ENCODE measurements at regions not wholly inside any gene's neighbourhood (a gene's known extent, or its start where the extent isn't known, plus 50 kb on each side); places are given as distances from the start of the nearest gene placed in this dataset.

- Histone ChIP-seq H3K27ac (ENCODE audit: insufficient read depth, low read length) (no peak overlapping the region), H3K79me2 (ENCODE audit: control insufficient read depth, insufficient read depth, low read length) (no peaks in the 10 kb centered on the region), H3K4me3 (replicated peaks in 1 of 4; ENCODE audit: control extremely low read depth in 1 of 4, insufficient read depth in 1 of 4, low read depth in 3 of 4, low read length in 4 of 4) (no peak overlapping the region), H3K27me3 (ENCODE audit: control insufficient read depth, insufficient read depth, low read length) (no peaks in the 10 kb centered on the region), H4K20me1 (ENCODE audit: control insufficient read depth, extremely low read depth, insufficient read depth, low read length) (no peaks in the 10 kb centered on the region), H2AFZ (ENCODE audit: low read length) (no peak overlapping the region), H3K9me3 (ENCODE audit: control insufficient read depth, insufficient read depth, low read depth, low read length) (no peaks in the 10 kb centered on the region), H3K36me3 (ENCODE audit: control insufficient read depth, insufficient read depth, low read length) (no peaks in the 10 kb centered on the region), H3K4me1 (ENCODE audit: control insufficient read depth, extremely low read depth, insufficient read depth, low read length) (no peaks in the 10 kb centered on the region), H3K9ac (ENCODE audit: insufficient read depth, low read length) (no peak overlapping the region), H3K4me2 (ENCODE audit: extremely low read depth, insufficient read depth, low read length) (no peak overlapping the region)
- no peak for DNase-seq (ENCODE audit: low read depth in 2 of 2)
- TF ChIP-seq EZH2 (IDR thresholded peaks at IDR 0.05; ENCODE audit: low read length, missing control alignments): no peak
- TF ChIP-seq, protein P1, sequence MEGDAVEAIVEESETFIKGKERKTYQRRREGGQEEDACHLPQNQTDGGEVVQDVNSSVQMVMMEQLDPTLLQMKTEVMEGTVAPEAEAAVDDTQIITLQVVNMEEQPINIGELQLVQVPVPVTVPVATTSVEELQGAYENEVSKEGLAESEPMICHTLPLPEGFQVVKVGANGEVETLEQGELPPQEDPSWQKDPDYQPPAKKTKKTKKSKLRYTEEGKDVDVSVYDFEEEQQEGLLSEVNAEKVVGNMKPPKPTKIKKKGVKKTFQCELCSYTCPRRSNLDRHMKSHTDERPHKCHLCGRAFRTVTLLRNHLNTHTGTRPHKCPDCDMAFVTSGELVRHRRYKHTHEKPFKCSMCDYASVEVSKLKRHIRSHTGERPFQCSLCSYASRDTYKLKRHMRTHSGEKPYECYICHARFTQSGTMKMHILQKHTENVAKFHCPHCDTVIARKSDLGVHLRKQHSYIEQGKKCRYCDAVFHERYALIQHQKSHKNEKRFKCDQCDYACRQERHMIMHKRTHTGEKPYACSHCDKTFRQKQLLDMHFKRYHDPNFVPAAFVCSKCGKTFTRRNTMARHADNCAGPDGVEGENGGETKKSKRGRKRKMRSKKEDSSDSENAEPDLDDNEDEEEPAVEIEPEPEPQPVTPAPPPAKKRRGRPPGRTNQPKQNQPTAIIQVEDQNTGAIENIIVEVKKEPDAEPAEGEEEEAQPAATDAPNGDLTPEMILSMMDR (conservative IDR thresholded peaks at IDR 0.05 in 1 of 2, IDR thresholded peaks at IDR 0.05 in 1 of 2; ENCODE audit: low read depth in 1 of 2, low read length in 2 of 2): no peak
These were observed 164.4 kb upstream of the JARID2 start for GRCh38 chr6:15081447-15081846.

DNA sequence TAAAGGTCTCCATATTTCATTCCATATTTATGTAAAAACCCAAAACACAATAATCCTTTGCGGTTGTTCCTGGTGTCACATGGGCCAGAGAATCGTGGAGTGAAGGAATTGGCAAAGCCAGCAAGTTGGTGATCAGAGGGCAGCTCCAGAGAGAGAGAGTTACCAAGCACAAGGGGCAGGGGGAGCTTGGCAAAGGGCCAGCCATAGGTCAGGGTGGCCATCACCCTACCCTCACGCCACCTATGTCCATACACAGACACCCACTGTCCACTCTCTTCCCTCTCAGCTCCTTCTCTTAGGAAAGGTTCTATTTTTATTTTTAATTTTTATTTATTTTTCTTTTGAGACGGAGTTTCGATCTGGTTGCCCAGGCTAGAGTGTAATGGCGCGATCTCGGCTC, 163.2 kb upstream of the JARID2 start:
- TF ChIP-seq EZH2 (IDR thresholded peaks at IDR 0.05; ENCODE audit: low read length, missing control alignments): no peak
- H3K9ac ChIP-seq (ENCODE audit: insufficient read depth, low read length): no peak overlapping the region
- no peak overlapping the region for H2AFZ ChIP-seq (ENCODE audit: low read length)
- H3K27me3 ChIP-seq (ENCODE audit: control insufficient read depth, insufficient read depth, low read length): no peaks in the 10 kb centered on the region
- no peaks in the 10 kb centered on the region for H3K36me3 ChIP-seq (ENCODE audit: control insufficient read depth, insufficient read depth, low read length)
- no peak overlapping the region for H3K27ac ChIP-seq (ENCODE audit: insufficient read depth, low read length)
- no peaks in the 10 kb centered on the region for H3K9me3 ChIP-seq (ENCODE audit: control insufficient read depth, insufficient read depth, low read depth, low read length)
- H3K4me2 ChIP-seq (ENCODE audit: extremely low read depth, insufficient read depth, low read length): no peak overlapping the region
- no peak for DNase-seq (ENCODE audit: low read depth in 2 of 2)
- no peaks in the 10 kb centered on the region for H3K79me2 ChIP-seq (ENCODE audit: control insufficient read depth, insufficient read depth, low read length)
- H3K4me1 ChIP-seq (ENCODE audit: control insufficient read depth, extremely low read depth, insufficient read depth, low read length): no peaks in the 10 kb centered on the region
- H3K4me3 ChIP-seq (replicated peaks in 1 of 4; ENCODE audit: control extremely low read depth in 1 of 4, insufficient read depth in 1 of 4, low read depth in 3 of 4, low read length in 4 of 4): no peak overlapping the region
- no peaks in the 10 kb centered on the region for H4K20me1 ChIP-seq (ENCODE audit: control insufficient read depth, extremely low read depth, insufficient read depth, low read length)

- H3K27ac ChIP-seq (ENCODE audit: insufficient read depth, low read length): no peak overlapping the region
- TF ChIP-seq, protein P1 (conservative IDR thresholded peaks at IDR 0.05 in 1 of 2, IDR thresholded peaks at IDR 0.05 in 1 of 2; ENCODE audit: low read depth in 1 of 2, low read length in 2 of 2): no peak
- TF ChIP-seq EZH2 (IDR thresholded peaks at IDR 0.05; ENCODE audit: low read length, missing control alignments): no peak
- H3K27me3 ChIP-seq (ENCODE audit: control insufficient read depth, insufficient read depth, low read length): no peaks in the 10 kb centered on the region
- H3K4me3 ChIP-seq (replicated peaks in 1 of 4; ENCODE audit: control extremely low read depth in 1 of 4, insufficient read depth in 1 of 4, low read depth in 3 of 4, low read length in 4 of 4): no peak overlapping the region
- no peak overlapping the region for H2AFZ ChIP-seq (ENCODE audit: low read length)
- H3K4me2 ChIP-seq (ENCODE audit: extremely low read depth, insufficient read depth, low read length): no peak overlapping the region
- no peaks in the 10 kb centered on the region for H3K9me3 ChIP-seq (ENCODE audit: control insufficient read depth, insufficient read depth, low read depth, low read length)
- H3K4me1 ChIP-seq (ENCODE audit: control insufficient read depth, extremely low read depth, insufficient read depth, low read length): no peaks in the 10 kb centered on the region
- no peaks in the 10 kb centered on the region for H3K36me3 ChIP-seq (ENCODE audit: control insufficient read depth, insufficient read depth, low read length)
- no peaks in the 10 kb centered on the region for H3K79me2 ChIP-seq (ENCODE audit: control insufficient read depth, insufficient read depth, low read length)
- DNase-seq (ENCODE audit: low read depth in 2 of 2): no peak
- no peaks in the 10 kb centered on the region for H4K20me1 ChIP-seq (ENCODE audit: control insufficient read depth, extremely low read depth, insufficient read depth, low read length)
- H3K9ac ChIP-seq (ENCODE audit: insufficient read depth, low read length): no peak overlapping the region
These were observed 159.3 kb upstream of the JARID2 start for GRCh38 chr6:15086348-15087158.
